OCI-LY3 (cell line): ENCODE measurements at regions not wholly inside any gene's neighbourhood (a gene's known extent, or its start where the extent isn't known, plus 50 kb on each side); places are given as distances from the start of the nearest gene placed in this dataset.

ENCODE experiments used
- H2AFZ ChIP-seq: fragments of 200-600, 300-600 bp; shearing (Covaris generic); 2 replicates; pipeline ENCODE4 v1.6.0; 2014; ENCODE audit warnings: antibody characterized with exemption, low read depth, low read length
- H3K27ac ChIP-seq: fragments of 200-600, 300-600 bp; sonication (generic); 2 replicates; pipeline ENCODE4 v1.5.1; 2014; ENCODE audit warnings: mild to moderate bottlenecking, low read length, moderate library complexity, mixed read lengths
- H3K27me3 ChIP-seq: fragments of 200-600, 300-600 bp; sonication (generic); 2 replicates; pipeline ENCODE4 v1.6.1; 2014; ENCODE audit warnings: low read depth, low read length, mixed read lengths
- H3K36me3 ChIP-seq: fragments of 200-600, 300-600 bp; sonication (generic); replicated peaks from 2 replicates; pipeline ENCODE3; 2014; ENCODE audit warnings: low read depth, low read length, mixed read lengths
- H3K4me1 ChIP-seq: fragments of 300-600, 200-600 bp; sonication (generic); 2 replicates; pipeline ENCODE4 v1.6.1; 2014; ENCODE audit warnings: low read length, mixed read lengths
- H3K4me2 ChIP-seq: fragments of 200-600, 300-600 bp; sonication (generic); 2 replicates; pipeline ENCODE4 v1.6.1; 2014; ENCODE audit warnings: low read length, mixed read lengths
- H3K4me3 ChIP-seq: fragments of 300-600, 200-600 bp; sonication (generic); 2 replicates; pipeline ENCODE4 v1.5.1; 2014; ENCODE audit warnings: antibody characterized with exemption, mild to moderate bottlenecking, low read length, moderate library complexity
- H3K79me2 ChIP-seq: fragments of 300-600, 200-600 bp; shearing (Covaris generic); 2 replicates; pipeline ENCODE4 v1.6.1; 2014; ENCODE audit warnings: mild to moderate bottlenecking, low read length, mixed read lengths
- H3K9ac ChIP-seq: fragments of 300-600, 200-600 bp; shearing (Covaris generic); 2 replicates; pipeline ENCODE4 v1.6.0; 2014; ENCODE audit warnings: mild to moderate bottlenecking, low read length, moderate library complexity
- H3K9me3 ChIP-seq: fragments of 200-600, 300-600 bp; shearing (Covaris generic); 2 replicates; pipeline ENCODE4 v1.6.1; 2014; ENCODE audit warnings: low read length, mixed read lengths; ENCODE audit not compliant: insufficient read depth
- H4K20me1 ChIP-seq: fragments of 200-600, 300-600 bp; sonication (generic); 2 replicates; pipeline ENCODE4 v1.6.1; 2016; ENCODE audit warnings: low read length, mixed read lengths; ENCODE audit not compliant: insufficient read depth
- CTCF ChIP-seq: fragments of 200-600, 300-600 bp; sonication (generic); IDR thresholded peaks from 2 replicates; pipeline ENCODE4 v1.5.1; 2014; ENCODE audit warnings: antibody characterized with exemption, low read length, low read depth
- EZH2phosphoT487 ChIP-seq: fragments of 200-600 bp; shearing (Covaris generic); IDR thresholded peaks from 2 replicates; pipeline ENCODE4 v1.6.1; 2018; ENCODE audit warnings: antibody characterized with exemption, mixed run types, low read depth

DNA sequence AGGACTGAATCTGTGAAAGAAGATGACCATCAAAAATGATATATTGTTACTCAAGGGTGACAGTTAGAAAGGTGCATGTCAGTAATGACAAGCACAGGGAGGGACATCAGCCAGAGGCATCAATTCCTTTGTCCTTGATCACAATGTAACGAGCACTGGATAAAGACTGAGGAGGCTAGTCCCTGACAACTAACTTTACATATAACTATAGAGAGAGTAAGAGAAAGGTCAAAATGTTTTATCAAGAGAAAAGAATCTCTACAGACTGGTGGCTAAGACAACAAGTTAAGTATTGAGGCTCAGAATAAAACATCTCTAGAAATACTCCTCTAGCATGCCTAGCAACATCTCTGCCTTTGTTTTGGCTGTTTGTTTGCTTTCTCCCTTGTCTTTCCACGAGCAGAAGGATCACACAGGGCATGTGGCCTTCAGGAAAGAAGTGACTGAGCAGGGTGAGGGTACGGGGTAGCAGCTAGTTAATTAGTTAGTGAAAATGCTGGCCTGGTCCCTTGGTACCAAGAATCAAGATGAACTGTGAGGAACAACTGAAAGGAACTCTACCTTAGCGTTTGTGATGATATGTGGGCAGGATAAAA, 724.1 kb upstream of the MEF2C start:
- Histone ChIP-seq H3K27me3 (no peaks in the 10 kb centered on the region), H3K9ac (no peak overlapping the region), H3K79me2 (no peaks in the 10 kb centered on the region), H4K20me1 (no peaks in the 10 kb centered on the region), H3K4me3 (no peak overlapping the region), H3K27ac (no peak overlapping the region), H3K36me3 (no peaks in the 10 kb centered on the region), H3K4me2 (no peak overlapping the region), H3K4me1 (no peaks in the 10 kb centered on the region), H2AFZ (peak overlapping the region; percentile 60; the same call in 1 of the 2 replicates), H3K9me3 (no peaks in the 10 kb centered on the region)
- no peak for TF ChIP-seq EZH2phosphoT487
- no peak for TF ChIP-seq CTCF

GRCh38 chr5:89604342-89604741, 721.4 kb upstream of the MEF2C start:
- Histone ChIP-seq H3K36me3 (no peaks in the 10 kb centered on the region), H3K27me3 (no peaks in the 10 kb centered on the region), H3K79me2 (no peaks in the 10 kb centered on the region), H3K9me3 (no peaks in the 10 kb centered on the region), H3K9ac (no peak overlapping the region), H3K27ac (no peak overlapping the region), H2AFZ (no peak overlapping the region), H4K20me1 (no peaks in the 10 kb centered on the region), H3K4me2 (no peak overlapping the region), H3K4me3 (no peak overlapping the region), H3K4me1 (no peaks in the 10 kb centered on the region)
- TF ChIP-seq EZH2phosphoT487 = no peak

GRCh38 chr5:89601880-89602279, 718.9 kb upstream of the MEF2C start:
- H3K9me3 ChIP-seq = no peaks in the 10 kb centered on the region
- peaks cover 3% of the 10 kb centered on the region for H3K4me1 ChIP-seq
- H3K36me3 ChIP-seq = no peaks in the 10 kb centered on the region
- H4K20me1 ChIP-seq = no peaks in the 10 kb centered on the region
- H3K9ac ChIP-seq = no peak overlapping the region
- H3K4me2 ChIP-seq = no peak overlapping the region
- TF ChIP-seq EZH2phosphoT487 (no peak), CTCF (no peak)
- H3K79me2 ChIP-seq = no peaks in the 10 kb centered on the region
- no peak overlapping the region for H2AFZ ChIP-seq
- H3K27ac ChIP-seq = no peak overlapping the region
- no peak overlapping the region for H3K4me3 ChIP-seq
- no peaks in the 10 kb centered on the region for H3K27me3 ChIP-seq

GRCh38 chr5:89597878-89598277, 714.9 kb upstream of the MEF2C start:
- Histone ChIP-seq H3K9ac (no peak overlapping the region), H3K9me3 (no peaks in the 10 kb centered on the region), H2AFZ (no peak overlapping the region), H3K4me3 (no peak overlapping the region), H3K4me2 (no peak overlapping the region), H3K4me1 (peaks cover 3% of the 10 kb centered on the region), H3K79me2 (no peaks in the 10 kb centered on the region), H3K36me3 (no peaks in the 10 kb centered on the region), H3K27me3 (no peaks in the 10 kb centered on the region), H4K20me1 (no peaks in the 10 kb centered on the region), H3K27ac (no peak overlapping the region)
- TF ChIP-seq EZH2phosphoT487 (no peak), CTCF (no peak)
